ENCODE measurements at regions not wholly inside any gene's neighbourhood (a gene's known extent, or its start where the extent isn't known, plus 50 kb on each side); places are given as distances from the start of the nearest gene placed in this dataset.

GRCh38 chr12:62136496-62136895 is 123.7 kb upstream of the USP15 start (continued):
- no peak for TF ChIP-seq REST (IDR thresholded peaks at IDR 0.05)

GRCh38 chr12:62138527-62138926 is 121.7 kb upstream of the USP15 start:
- H3K9me3 ChIP-seq (ENCODE audit: control insufficient read depth in 4 of 4, low read length in 3 of 4): no peaks in the 10 kb centered on the region
- H3K9ac ChIP-seq (ENCODE audit: low read depth in 1 of 2, low read length in 2 of 2): no peak overlapping the region
- WGBS: 72% methylated on average over 2 of the region's 2 CpGs
- TF ChIP-seq SP1 (IDR thresholded peaks at IDR 0.05) (no peak), RAD21 (IDR thresholded peaks at IDR 0.05) (no peak), ZBTB33 (IDR thresholded peaks at IDR 0.05) (no peak), FOXA2 (IDR thresholded peaks at IDR 0.05) (no peak), CTCF (IDR thresholded peaks at IDR 0.05; ENCODE audit: low read depth, low read length, missing input control) (no peak), HNF4G (IDR thresholded peaks at IDR 0.05) (no peak), NR2F2 (IDR thresholded peaks at IDR 0.05) (no peak), HNF4A (conservative IDR thresholded peaks at IDR 0.05) (no peak), FOXA1 (IDR thresholded peaks at IDR 0.05) (no peak), EGR1 (IDR thresholded peaks at IDR 0.05; ENCODE audit: low read depth in 2 of 2) (no peak), JUND (IDR thresholded peaks at IDR 0.05) (no peak)
- H3K4me1 ChIP-seq (ENCODE audit: control insufficient read depth in 4 of 4, insufficient read depth in 4 of 4, low read length in 3 of 4): no peaks in the 10 kb centered on the region
- DNase-seq (ENCODE audit: low spot score): no peak
- no peaks in the 10 kb centered on the region for H3K27me3 ChIP-seq (ENCODE audit: control insufficient read depth in 4 of 4, insufficient read depth in 4 of 4, low read length in 3 of 4)
- H3K4me3 ChIP-seq (ENCODE audit: low read depth in 1 of 3, low read length in 3 of 3): no peak overlapping the region
- no peak overlapping the region for H3K27ac ChIP-seq (ENCODE audit: low read depth in 1 of 2, low read length in 2 of 2)
- H3K36me3 ChIP-seq (ENCODE audit: control insufficient read depth in 4 of 4, insufficient read depth in 3 of 4, low read depth in 1 of 4, low read length in 3 of 4): no peaks in the 10 kb centered on the region

- no peak for DNase-seq (ENCODE audit: low spot score)
- H3K36me3 ChIP-seq (ENCODE audit: control insufficient read depth in 4 of 4, insufficient read depth in 3 of 4, low read depth in 1 of 4, low read length in 3 of 4): no peaks in the 10 kb centered on the region
- no peak overlapping the region for H3K9ac ChIP-seq (ENCODE audit: low read depth in 1 of 2, low read length in 2 of 2)
- H3K4me3 ChIP-seq (ENCODE audit: low read depth in 1 of 3, low read length in 3 of 3): no peak overlapping the region
- no peaks in the 10 kb centered on the region for H3K4me1 ChIP-seq (ENCODE audit: control insufficient read depth in 4 of 4, insufficient read depth in 4 of 4, low read length in 3 of 4)
- no peaks in the 10 kb centered on the region for H3K27me3 ChIP-seq (ENCODE audit: control insufficient read depth in 4 of 4, insufficient read depth in 4 of 4, low read length in 3 of 4)
- TF ChIP-seq HNF4A (conservative IDR thresholded peaks at IDR 0.05): no peak
- TF ChIP-seq ZBTB33 (IDR thresholded peaks at IDR 0.05): no peak
- TF ChIP-seq EGR1 (IDR thresholded peaks at IDR 0.05; ENCODE audit: low read depth in 2 of 2): no peak
- TF ChIP-seq RXRA (IDR thresholded peaks at IDR 0.05): no peak
- no peak for TF ChIP-seq FOXA1 (IDR thresholded peaks at IDR 0.05)
- no peak for TF ChIP-seq YY1 (IDR thresholded peaks at IDR 0.05)
- no peak for TF ChIP-seq FOXA2 (IDR thresholded peaks at IDR 0.05)
- no peak for TF ChIP-seq REST (IDR thresholded peaks at IDR 0.05)
- TF ChIP-seq NR2F2 (IDR thresholded peaks at IDR 0.05): no peak
- TF ChIP-seq TAF1 (conservative IDR thresholded peaks at IDR 0.05): no peak
- H3K9me3 ChIP-seq (ENCODE audit: control insufficient read depth in 4 of 4, low read length in 3 of 4): no peaks in the 10 kb centered on the region
- H3K27ac ChIP-seq (ENCODE audit: low read depth in 1 of 2, low read length in 2 of 2): no peak overlapping the region
- WGBS: 48% methylated on average over 3 of the region's 3 CpGs
These were observed 113.9 kb upstream of the USP15 start for GRCh38 chr12:62146318-62146717.
